AG09309 (cell line): ENCODE measurements at regions not wholly inside any gene's neighbourhood (a gene's known extent, or its start where the extent isn't known, plus 50 kb on each side); places are given as distances from the start of the nearest gene placed in this dataset.

Experiments used
- DNase-seq: peaks from one replicate; pipeline ENCODE4 v3.0.0-alpha.2; 2010; ENCODE audit warnings: low read depth
- H3K4me3 ChIP-seq: 2 replicates; pipeline ENCODE4 v1.5.1; 2011; ENCODE audit warnings: mild to moderate bottlenecking, low read depth, low read length, moderate library complexity; ENCODE audit not compliant: control insufficient read depth
- CTCF ChIP-seq: IDR thresholded peaks from 2 replicates; pipeline ENCODE4 v1.5.1; 2011; ENCODE audit warnings: mild to moderate bottlenecking, low read depth, low read length, inconsistent platforms; ENCODE audit not compliant: insufficient read depth, control insufficient read depth; ENCODE audit errors: missing control alignments

- DNase-seq, result no peak
- TF ChIP-seq CTCF, result no peak
- H3K4me3 ChIP-seq, result no peak overlapping the region
Measured at GRCh38 chr2:234272069-234272850, 221.8 kb downstream of the SPP2 start.

- no peak for DNase-seq
- H3K4me3 ChIP-seq, result no peak overlapping the region
- TF ChIP-seq CTCF, result no peak
Measured at GRCh38 chr2:234271338-234271737, 220.8 kb downstream of the SPP2 start.

- no peak for TF ChIP-seq CTCF
- DNase-seq, result no peak
- H3K4me3 ChIP-seq, result no peak overlapping the region
Measured at GRCh38 chr2:234269769-234270204, 219.3 kb downstream of the SPP2 start.

GRCh38 chr2:234267534-234267933 is 217.0 kb downstream of the SPP2 start:
- no peak for TF ChIP-seq CTCF
- no peak for DNase-seq
- H3K4me3 ChIP-seq, result no peak overlapping the region

- DNase-seq, result no peak
- H3K4me3 ChIP-seq, result no peak overlapping the region
- TF ChIP-seq CTCF, result no peak
Measured at GRCh38 chr2:234266952-234267351, 216.4 kb downstream of the SPP2 start.

GRCh38 chr2:234265206-234265605 is 214.7 kb downstream of the SPP2 start:
- no peak for DNase-seq
- no peak for TF ChIP-seq CTCF
- no peak overlapping the region for H3K4me3 ChIP-seq
